CD14-positive monocyte (primary cell): ENCODE measurements at regions not wholly inside any gene's neighbourhood (a gene's known extent, or its start where the extent isn't known, plus 50 kb on each side); places are given as distances from the start of the nearest gene placed in this dataset.

Experiments
- DNase-seq, 3 donors: peaks; one replicate each; pipeline ENCODE4 v3.0.0-alpha.2; 2011 to 2022
- H2AFZ ChIP-seq: 2 replicates; pipeline ENCODE4 v1.6.0; 2012; ENCODE audit warnings: mild to moderate bottlenecking, low read depth, low read length, inconsistent platforms; ENCODE audit not compliant: insufficient read depth, poor library complexity, severe bottlenecking
- H3K27ac ChIP-seq, 2 donors: 1 replicate in 1 of 2; 2 replicates in 1 of 2; pipeline ENCODE4 v1.5.1; 2012 to 2013; ENCODE audit warnings: low read length in 2 of 2, control low read depth in 1 of 2, inconsistent platforms in 1 of 2, low read depth in 1 of 2, mild to moderate bottlenecking in 1 of 2
- H3K27me3 ChIP-seq, 2 donors: one replicate each; pipeline versions ENCODE4 v1.6.0 to v1.6.1; 2011 to 2013; ENCODE audit warnings: low read length in 2 of 2; ENCODE audit not compliant: control insufficient read depth in 2 of 2, insufficient read depth in 2 of 2
- H3K36me3 ChIP-seq, 2 donors: replicated peaks in 1 of 2; 1 replicate in 1 of 2; 2 replicates in 1 of 2; pipeline versions ENCODE4 v1.5.1 to v1.6.1; 2012 to 2013; ENCODE audit warnings: low read length in 2 of 2, control low read depth in 1 of 2, inconsistent platforms in 1 of 2, mild to moderate bottlenecking in 1 of 2; ENCODE audit not compliant: insufficient read depth in 2 of 2, control insufficient read depth in 1 of 2
- H3K4me1 ChIP-seq, 2 donors: 1 replicate in 1 of 2; 2 replicates in 1 of 2; pipeline versions ENCODE4 v1.5.1 to v1.6.1; 2012 to 2013; ENCODE audit warnings: low read length in 2 of 2, control low read depth in 1 of 2, inconsistent platforms in 1 of 2, mild to moderate bottlenecking in 1 of 2, moderate library complexity in 1 of 2; ENCODE audit not compliant: insufficient read depth in 2 of 2, control insufficient read depth in 1 of 2
- H3K4me2 ChIP-seq: replicated peaks from 2 replicates; pipeline ENCODE3; 2012; ENCODE audit warnings: low read length, moderate library complexity, mild to moderate bottlenecking; ENCODE audit not compliant: poor library complexity, severe bottlenecking; ENCODE audit errors: extremely low read depth
- H3K4me3 ChIP-seq, 3 experiments: fragments of 200-600 bp in 1 of 3; sonication (generic) in 1 of 3; replicated peaks in 1 of 3; 1 replicate in 2 of 3; 2 replicates in 1 of 3; pipeline ENCODE4 v1.5.1; 2011 to 2013; ENCODE audit warnings: low read length in 3 of 3, mild to moderate bottlenecking in 3 of 3, control low read depth in 2 of 3, low read depth in 2 of 3, inconsistent platforms in 1 of 3, moderate library complexity in 1 of 3
- H3K79me2 ChIP-seq: 2 replicates; pipeline ENCODE4 v1.6.0; 2012; ENCODE audit warnings: mild to moderate bottlenecking, control low read depth, inconsistent platforms, low read length, moderate library complexity; ENCODE audit not compliant: insufficient read depth
- H3K9ac ChIP-seq: 2 replicates; pipeline ENCODE4 v1.6.0; 2017; ENCODE audit warnings: low read length, mild to moderate bottlenecking; ENCODE audit not compliant: insufficient read depth, poor library complexity, severe bottlenecking
- H3K9me3 ChIP-seq, 2 donors: replicated peaks in 1 of 2; 1 replicate in 1 of 2; 2 replicates in 1 of 2; pipeline versions ENCODE4 v1.5.1 to v1.6.1; 2012 to 2013; ENCODE audit warnings: low read length in 2 of 2, control low read depth in 1 of 2; ENCODE audit not compliant: control insufficient read depth in 1 of 2, insufficient read depth in 1 of 2
- H4K20me1 ChIP-seq: 2 replicates; pipeline ENCODE4 v1.6.0; 2012; ENCODE audit warnings: mild to moderate bottlenecking, low read length, control low read depth, moderate library complexity; ENCODE audit not compliant: insufficient read depth
- H3K27ac Mint-ChIP-seq, 7 donors: one replicate each; pipeline ENCODE4 v1.8.0; 2020; ENCODE audit warnings: mild to moderate bottlenecking in 7 of 7, mixed read lengths in 7 of 7, moderate library complexity in 6 of 7, inconsistent platforms in 2 of 7
- H3K27me3 Mint-ChIP-seq, 3 donors: one replicate each; pipeline ENCODE4 v1.8.0; 2021 to 2022; ENCODE audit warnings: low read depth in 3 of 3, mild to moderate bottlenecking in 3 of 3, mixed read lengths in 3 of 3, moderate library complexity in 3 of 3, inconsistent platforms in 1 of 3
- H3K36me3 Mint-ChIP-seq, 2 donors: one replicate each; pipeline ENCODE4 v1.8.0; 2020; ENCODE audit warnings: mixed read lengths in 2 of 2, inconsistent platforms in 1 of 2, mild to moderate bottlenecking in 1 of 2
- H3K4me1 Mint-ChIP-seq: one replicate; pipeline ENCODE4 v1.8.0; 2020; ENCODE audit warnings: mild to moderate bottlenecking, mixed read lengths
- H3K4me3 Mint-ChIP-seq, 2 donors: one replicate each; pipeline ENCODE4 v1.8.0; 2020; ENCODE audit warnings: mild to moderate bottlenecking in 2 of 2, mixed read lengths in 2 of 2, moderate library complexity in 1 of 2
- H3K9me3 Mint-ChIP-seq, 7 donors: one replicate each; pipeline ENCODE4 v1.8.0; 2020 to 2022; ENCODE audit warnings: mixed read lengths in 7 of 7, mild to moderate bottlenecking in 6 of 7, moderate library complexity in 6 of 7, inconsistent platforms in 2 of 7
- WGBS: methylation state at CpG from one replicate; pipeline ENCODE4 v1.1.5; 2013; ENCODE audit warnings: missing lambda C conversion rate; ENCODE audit not compliant: insufficient coverage; 5-methylcytosine and 5-hydroxymethylcytosine counted together
- intact Hi-C, 2 donors: fragments of 100-400 bp; cut with micrococcal nuclease; formaldehyde crosslinking; loops; one replicate each; pipeline versions ENCODE4 v1.15.0 to v1.15.1; 2023
- TF ChIP-seq, protein P1 (sequence below): fragments of 200-600 bp; IDR thresholded peaks from one replicate; pipeline ENCODE4 v1.8.0; 2022; ENCODE audit warnings: antibody characterized with exemption, mild to moderate bottlenecking

DNA sequence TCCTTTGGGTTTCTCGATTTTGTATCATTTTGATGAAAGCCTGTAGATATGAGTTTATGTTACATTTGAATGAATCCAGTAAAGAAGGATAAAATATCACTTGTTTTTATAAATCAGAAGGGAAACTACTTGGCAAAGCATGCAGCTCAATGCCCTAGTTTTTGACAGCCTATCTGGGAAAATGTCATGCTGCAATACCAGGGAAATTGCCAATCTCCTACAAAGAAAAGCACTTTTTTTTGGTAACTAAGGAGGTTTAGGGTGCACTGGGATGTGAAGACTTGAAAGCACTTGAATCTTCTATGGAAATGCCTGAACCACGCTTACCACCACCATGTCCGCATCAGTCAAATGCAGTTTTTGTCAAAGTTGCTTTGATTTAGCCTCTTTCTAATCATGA lies 446.9 kb upstream of the LRRC7 start:
- H3K4me1 ChIP-seq = no peaks in the 10 kb centered on the region
- 100% methylated on average over 2 of the region's 3 CpGs for WGBS
- no peaks in the 10 kb centered on the region for H3K27me3 ChIP-seq
- no peak overlapping the region for H3K27ac ChIP-seq
- H4K20me1 ChIP-seq = no peaks in the 10 kb centered on the region
- Mint-ChIP-seq H3K36me3 (no peaks in the 10 kb centered on the region), H3K4me3 (no peak overlapping the region), H3K4me1 (no peaks in the 10 kb centered on the region), H3K27me3 (no peaks in the 10 kb centered on the region), H3K27ac (no peak overlapping the region), H3K9me3 (peaks cover 5 to 11% (median 10%) of the 10 kb centered on the region in 7 donors)
- H3K4me2 ChIP-seq = no peak overlapping the region
- H3K9me3 ChIP-seq = peaks cover 3 to 5% of the 10 kb centered on the region in 2 donors
- no peaks in the 10 kb centered on the region for H3K36me3 ChIP-seq
- TF ChIP-seq, protein P1, sequence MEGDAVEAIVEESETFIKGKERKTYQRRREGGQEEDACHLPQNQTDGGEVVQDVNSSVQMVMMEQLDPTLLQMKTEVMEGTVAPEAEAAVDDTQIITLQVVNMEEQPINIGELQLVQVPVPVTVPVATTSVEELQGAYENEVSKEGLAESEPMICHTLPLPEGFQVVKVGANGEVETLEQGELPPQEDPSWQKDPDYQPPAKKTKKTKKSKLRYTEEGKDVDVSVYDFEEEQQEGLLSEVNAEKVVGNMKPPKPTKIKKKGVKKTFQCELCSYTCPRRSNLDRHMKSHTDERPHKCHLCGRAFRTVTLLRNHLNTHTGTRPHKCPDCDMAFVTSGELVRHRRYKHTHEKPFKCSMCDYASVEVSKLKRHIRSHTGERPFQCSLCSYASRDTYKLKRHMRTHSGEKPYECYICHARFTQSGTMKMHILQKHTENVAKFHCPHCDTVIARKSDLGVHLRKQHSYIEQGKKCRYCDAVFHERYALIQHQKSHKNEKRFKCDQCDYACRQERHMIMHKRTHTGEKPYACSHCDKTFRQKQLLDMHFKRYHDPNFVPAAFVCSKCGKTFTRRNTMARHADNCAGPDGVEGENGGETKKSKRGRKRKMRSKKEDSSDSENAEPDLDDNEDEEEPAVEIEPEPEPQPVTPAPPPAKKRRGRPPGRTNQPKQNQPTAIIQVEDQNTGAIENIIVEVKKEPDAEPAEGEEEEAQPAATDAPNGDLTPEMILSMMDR = no peak
- no peak overlapping the region for H2AFZ ChIP-seq
- H3K4me3 ChIP-seq = no peak overlapping the region
- H3K79me2 ChIP-seq = no peaks in the 10 kb centered on the region
- intact Hi-C loops = no loop called here
- H3K9ac ChIP-seq = no peak overlapping the region
- DNase-seq = no peak

DNA sequence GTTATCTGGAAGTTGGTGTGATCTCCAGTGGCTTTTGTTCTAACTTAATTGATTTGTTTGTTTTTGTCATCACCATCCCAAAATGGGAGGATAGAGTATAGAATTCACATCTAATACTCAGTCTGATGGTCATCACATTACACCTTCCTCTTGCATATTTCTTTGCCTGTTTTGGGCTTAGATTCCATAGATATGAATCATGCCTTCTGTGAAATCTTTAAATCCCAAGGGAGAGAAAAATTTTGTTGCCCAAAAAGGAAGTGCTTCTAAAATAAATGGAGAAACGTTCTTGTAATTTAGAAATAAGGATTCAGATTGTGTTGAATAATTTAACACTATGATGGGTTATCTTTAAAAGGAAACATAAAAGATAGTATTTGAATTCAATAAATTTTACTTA lies 446.0 kb upstream of the LRRC7 start:
- Mint-ChIP-seq H3K4me3 (no peak overlapping the region), H3K27ac (no peak overlapping the region), H3K36me3 (no peaks in the 10 kb centered on the region), H3K4me1 (no peaks in the 10 kb centered on the region), H3K9me3 (peaks cover 5 to 14% (median 11%) of the 10 kb centered on the region in 7 donors), H3K27me3 (no peaks in the 10 kb centered on the region)
- TF ChIP-seq, protein P1 = no peak
- Histone ChIP-seq H3K4me2 (no peak overlapping the region), H3K79me2 (no peaks in the 10 kb centered on the region), H3K9ac (no peak overlapping the region), H3K9me3 (peaks cover 3 to 5% of the 10 kb centered on the region in 2 donors), H3K27ac (no peak overlapping the region), H3K36me3 (no peaks in the 10 kb centered on the region), H4K20me1 (no peaks in the 10 kb centered on the region), H2AFZ (no peak overlapping the region), H3K27me3 (no peaks in the 10 kb centered on the region), H3K4me3 (no peak overlapping the region), H3K4me1 (no peaks in the 10 kb centered on the region)
- DNase-seq = no peak
- no CpG with 5 or more reads among the region's 1 CpG for WGBS
- intact Hi-C loops = no loop called here
